Adrenal gland (tissue), 5 donors: ENCODE measurements at regions not wholly inside any gene's neighbourhood (a gene's known extent, or its start where the extent isn't known, plus 50 kb on each side); places are given as distances from the start of the nearest gene placed in this dataset.

Source experiments
- POLR2A ChIP-seq, 2 donors: fragments of 450-650 bp; IDR thresholded peaks; one replicate each; pipeline ENCODE4 v1.6.1; 2017; ENCODE audit warnings: antibody characterized with exemption in 2 of 2, mild to moderate bottlenecking in 2 of 2, moderate library complexity in 1 of 2
- TF ChIP-seq, protein P1 (sequence below), 6 experiments: fragments of 450-650 bp in 4 of 6; fragments of 200-600 bp in 2 of 6; sonication (generic) in 1 of 6; IDR thresholded peaks; 1 replicate in 5 of 6; 2 replicates in 1 of 6; pipeline versions ENCODE4 v1.5.1 to v1.8.0; 2016 to 2021; ENCODE audit warnings: antibody characterized with exemption in 6 of 6, mild to moderate bottlenecking in 2 of 6, moderate library complexity in 1 of 6
- donor health status: DM: no; HTN: no; CAD: no.

DNA sequence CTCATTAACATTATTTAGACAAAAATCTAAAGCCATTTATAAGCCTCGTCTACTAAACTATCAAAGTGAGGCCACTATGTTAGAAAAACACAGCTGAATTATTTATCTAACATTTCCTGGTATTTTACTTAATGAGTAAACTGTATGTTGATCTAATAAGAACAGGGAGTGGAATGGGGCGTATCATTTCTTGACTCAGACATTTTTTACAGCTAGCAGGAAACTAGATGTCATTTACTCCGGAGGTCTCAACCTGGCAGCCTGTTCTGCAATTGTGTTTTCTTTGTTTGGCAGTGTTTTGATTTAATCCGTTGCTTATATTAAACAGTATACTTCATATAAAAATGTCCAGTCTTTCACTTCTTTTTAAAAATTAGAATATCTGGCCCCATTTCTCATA, 79.1 kb upstream of the ABI3BP start:
- no peak for TF ChIP-seq POLR2A (IDR thresholded peaks at IDR 0.05)
- TF ChIP-seq, protein P1, sequence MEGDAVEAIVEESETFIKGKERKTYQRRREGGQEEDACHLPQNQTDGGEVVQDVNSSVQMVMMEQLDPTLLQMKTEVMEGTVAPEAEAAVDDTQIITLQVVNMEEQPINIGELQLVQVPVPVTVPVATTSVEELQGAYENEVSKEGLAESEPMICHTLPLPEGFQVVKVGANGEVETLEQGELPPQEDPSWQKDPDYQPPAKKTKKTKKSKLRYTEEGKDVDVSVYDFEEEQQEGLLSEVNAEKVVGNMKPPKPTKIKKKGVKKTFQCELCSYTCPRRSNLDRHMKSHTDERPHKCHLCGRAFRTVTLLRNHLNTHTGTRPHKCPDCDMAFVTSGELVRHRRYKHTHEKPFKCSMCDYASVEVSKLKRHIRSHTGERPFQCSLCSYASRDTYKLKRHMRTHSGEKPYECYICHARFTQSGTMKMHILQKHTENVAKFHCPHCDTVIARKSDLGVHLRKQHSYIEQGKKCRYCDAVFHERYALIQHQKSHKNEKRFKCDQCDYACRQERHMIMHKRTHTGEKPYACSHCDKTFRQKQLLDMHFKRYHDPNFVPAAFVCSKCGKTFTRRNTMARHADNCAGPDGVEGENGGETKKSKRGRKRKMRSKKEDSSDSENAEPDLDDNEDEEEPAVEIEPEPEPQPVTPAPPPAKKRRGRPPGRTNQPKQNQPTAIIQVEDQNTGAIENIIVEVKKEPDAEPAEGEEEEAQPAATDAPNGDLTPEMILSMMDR (IDR thresholded peaks at IDR 0.05): no peak
